Natural killer cell (primary cell): ENCODE measurements at regions not wholly inside any gene's neighbourhood (a gene's known extent, or its start where the extent isn't known, plus 50 kb on each side); places are given as distances from the start of the nearest gene placed in this dataset.

ENCODE experiments used
- ATAC-seq, 3 donors: fragments of 150-1000 bp in 2 of 3; fragments of 200-7000 bp in 1 of 3; cut with Tn5 transposase; 1 replicate in 1 of 3; 2 replicates in 2 of 3; pipeline ENCODE4 v1.10.0; 2021; ENCODE audit warnings: mild to moderate bottlenecking in 2 of 3, moderate library complexity in 2 of 3
- DNase-seq, 2 donors: peaks; one replicate each; pipeline versions ENCODE4 v3.0.0 to v3.0.0-alpha.2; 2013 to 2021; ENCODE audit warnings: mixed read lengths in 1 of 2
- H3K27ac ChIP-seq: one replicate; pipeline ENCODE4 v1.5.1; 2013; ENCODE audit warnings: mild to moderate bottlenecking, low read length
- H3K27me3 ChIP-seq: one replicate; pipeline ENCODE4 v1.6.1; 2013; ENCODE audit warnings: low read length; ENCODE audit not compliant: control insufficient read depth, insufficient read depth
- H3K36me3 ChIP-seq: one replicate; pipeline ENCODE4 v1.6.1; 2013; ENCODE audit warnings: low read length; ENCODE audit not compliant: control insufficient read depth, insufficient read depth
- H3K4me1 ChIP-seq: one replicate; pipeline ENCODE4 v1.6.1; 2013; ENCODE audit warnings: low read length; ENCODE audit not compliant: control insufficient read depth, insufficient read depth
- H3K4me3 ChIP-seq: one replicate; pipeline ENCODE4 v1.5.1; 2013; ENCODE audit warnings: low read length
- H3K9me3 ChIP-seq: one replicate; pipeline ENCODE4 v1.6.1; 2013; ENCODE audit warnings: low read length; ENCODE audit not compliant: control insufficient read depth, insufficient read depth
- H3K27ac Mint-ChIP-seq, 2 donors: one replicate each; pipeline ENCODE4 v1.8.0; 2022; ENCODE audit warnings: mild to moderate bottlenecking in 2 of 2, mixed read lengths in 2 of 2, moderate library complexity in 1 of 2
- H3K27me3 Mint-ChIP-seq, 2 donors: one replicate each; pipeline ENCODE4 v1.8.0; 2022; ENCODE audit warnings: low read depth in 2 of 2, mixed read lengths in 2 of 2
- H3K36me3 Mint-ChIP-seq: one replicate; pipeline ENCODE4 v1.8.0; 2022; ENCODE audit warnings: mixed read lengths
- H3K4me1 Mint-ChIP-seq, 2 donors: one replicate each; pipeline ENCODE4 v1.8.0; 2022; ENCODE audit warnings: mixed read lengths in 2 of 2
- H3K4me3 Mint-ChIP-seq: one replicate; pipeline ENCODE4 v1.8.0; 2022; ENCODE audit warnings: mild to moderate bottlenecking, moderate library complexity, mixed read lengths
- H3K9me3 Mint-ChIP-seq, 2 donors: one replicate each; pipeline ENCODE4 v1.8.0; 2022; ENCODE audit warnings: mixed read lengths in 2 of 2
- CTCF ChIP-seq: fragments of 200-600 bp; IDR thresholded peaks from one replicate; pipeline ENCODE4 v1.8.0; 2022; ENCODE audit warnings: antibody characterized with exemption
- WGBS: methylation state at CpG from one replicate; pipeline ENCODE4 v1.1.7; 2013; ENCODE audit warnings: missing lambda C conversion rate; ENCODE audit not compliant: insufficient coverage; 5-methylcytosine and 5-hydroxymethylcytosine counted together
- intact Hi-C: fragments of 100-400 bp; cut with micrococcal nuclease; formaldehyde crosslinking; loops from one replicate; pipeline ENCODE4 v1.14.2; 2022

DNA sequence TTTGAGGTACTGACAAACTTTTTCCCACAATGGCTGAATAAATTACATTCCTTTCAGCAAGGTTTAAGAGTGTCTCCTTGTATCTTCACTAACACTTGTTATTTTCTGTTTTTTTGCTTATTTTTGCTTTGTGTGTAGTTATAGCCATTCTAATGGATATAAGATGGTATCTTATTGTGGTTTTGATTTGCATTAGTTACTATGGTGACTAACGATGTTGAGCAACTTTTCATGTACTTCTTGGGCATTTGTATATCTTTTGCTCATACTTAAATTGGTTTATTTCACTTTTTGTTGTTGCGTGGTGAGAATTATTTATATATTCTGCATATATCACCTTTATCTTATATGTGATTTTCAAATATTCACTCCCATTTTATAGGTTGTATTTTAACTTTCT is 79.9 kb upstream of the FSIP2 start:
- ATAC-seq (no peak), DNase-seq (no peak)
- no peaks in the 10 kb centered on the region for H3K4me1 Mint-ChIP-seq
- no peak overlapping the region for H3K27ac Mint-ChIP-seq
- peaks cover 0 to 9% of the 10 kb centered on the region in 2 donors for H3K9me3 Mint-ChIP-seq
- intact Hi-C loops: no loop called here
- Histone ChIP-seq H3K27ac (no peak overlapping the region), H3K27me3 (no peaks in the 10 kb centered on the region), H3K9me3 (no peaks in the 10 kb centered on the region), H3K4me1 (no peaks in the 10 kb centered on the region), H3K36me3 (no peaks in the 10 kb centered on the region), H3K4me3 (no peak overlapping the region)
- no peaks in the 10 kb centered on the region for H3K36me3 Mint-ChIP-seq
- 57% methylated on average over 1 of the region's 2 CpGs for WGBS
- no peaks in the 10 kb centered on the region for H3K27me3 Mint-ChIP-seq
- no peak for TF ChIP-seq CTCF
- H3K4me3 Mint-ChIP-seq: no peak overlapping the region

DNA sequence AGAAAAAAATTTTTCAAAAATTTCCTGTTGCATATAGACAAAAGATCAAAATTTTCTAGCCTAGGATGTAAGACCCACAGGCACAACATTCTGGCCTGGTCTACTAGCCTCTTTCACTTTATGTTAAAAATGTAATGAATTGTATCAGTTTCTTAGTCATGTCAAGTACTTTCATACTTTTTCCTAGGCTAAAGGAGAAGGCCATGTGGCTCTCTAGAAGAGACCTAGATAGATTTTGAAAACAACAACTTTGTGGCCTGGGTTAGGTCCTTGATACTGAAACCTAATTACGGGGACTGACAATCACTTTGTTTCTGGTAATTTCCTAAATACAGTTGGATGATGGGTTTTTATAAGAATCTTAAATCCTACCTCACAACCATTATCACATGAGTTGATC is 74.8 kb upstream of the FSIP2 start:
- H3K9me3 Mint-ChIP-seq: peaks cover 3 to 14% of the 10 kb centered on the region in 2 donors
- Histone ChIP-seq H3K9me3 (no peaks in the 10 kb centered on the region), H3K4me1 (no peaks in the 10 kb centered on the region), H3K36me3 (no peaks in the 10 kb centered on the region), H3K27me3 (no peaks in the 10 kb centered on the region), H3K27ac (no peak overlapping the region), H3K4me3 (no peak overlapping the region)
- intact Hi-C loops: no loop called here
- no peaks in the 10 kb centered on the region for H3K36me3 Mint-ChIP-seq
- no peaks in the 10 kb centered on the region for H3K27me3 Mint-ChIP-seq
- H3K4me3 Mint-ChIP-seq: no peak overlapping the region
- 100% methylated on average over 1 of the region's 1 CpG for WGBS
- DNase-seq: no peak
- no peak for TF ChIP-seq CTCF
- no peaks in the 10 kb centered on the region for H3K4me1 Mint-ChIP-seq
- ATAC-seq: no peak
- H3K27ac Mint-ChIP-seq: no peak overlapping the region

DNA sequence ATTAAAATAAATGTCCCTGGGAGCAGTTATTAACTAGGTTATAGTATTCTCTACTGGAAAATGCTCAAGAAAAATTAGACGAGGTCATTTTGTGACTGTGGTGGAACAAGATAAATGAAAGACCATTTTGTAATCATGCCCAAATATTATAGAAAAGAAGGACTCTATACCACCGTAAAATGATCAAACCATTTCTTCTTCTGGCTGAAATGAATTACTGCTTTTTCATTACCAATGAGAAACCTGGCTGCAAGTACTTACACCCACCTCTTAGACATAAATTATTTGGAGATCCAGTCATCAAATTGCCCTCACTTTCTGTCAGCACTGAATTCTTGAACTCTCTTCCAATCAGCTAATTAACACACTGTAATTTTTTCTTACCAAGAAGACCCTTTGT is 74.2 kb upstream of the FSIP2 start:
- no peak for TF ChIP-seq CTCF
- Histone ChIP-seq H3K9me3 (no peaks in the 10 kb centered on the region), H3K36me3 (no peaks in the 10 kb centered on the region), H3K4me3 (no peak overlapping the region), H3K27ac (no peak overlapping the region), H3K4me1 (no peaks in the 10 kb centered on the region), H3K27me3 (no peaks in the 10 kb centered on the region)
- 100% methylated on average over 1 of the region's 2 CpGs for WGBS
- ATAC-seq (no peak), DNase-seq (no peak)
- Mint-ChIP-seq H3K36me3 (no peaks in the 10 kb centered on the region), H3K4me1 (no peaks in the 10 kb centered on the region), H3K9me3 (peaks cover 5 to 14% of the 10 kb centered on the region in 2 donors), H3K27me3 (no peaks in the 10 kb centered on the region), H3K4me3 (no peak overlapping the region), H3K27ac (no peak overlapping the region)
- intact Hi-C loops: no loop called here

DNA sequence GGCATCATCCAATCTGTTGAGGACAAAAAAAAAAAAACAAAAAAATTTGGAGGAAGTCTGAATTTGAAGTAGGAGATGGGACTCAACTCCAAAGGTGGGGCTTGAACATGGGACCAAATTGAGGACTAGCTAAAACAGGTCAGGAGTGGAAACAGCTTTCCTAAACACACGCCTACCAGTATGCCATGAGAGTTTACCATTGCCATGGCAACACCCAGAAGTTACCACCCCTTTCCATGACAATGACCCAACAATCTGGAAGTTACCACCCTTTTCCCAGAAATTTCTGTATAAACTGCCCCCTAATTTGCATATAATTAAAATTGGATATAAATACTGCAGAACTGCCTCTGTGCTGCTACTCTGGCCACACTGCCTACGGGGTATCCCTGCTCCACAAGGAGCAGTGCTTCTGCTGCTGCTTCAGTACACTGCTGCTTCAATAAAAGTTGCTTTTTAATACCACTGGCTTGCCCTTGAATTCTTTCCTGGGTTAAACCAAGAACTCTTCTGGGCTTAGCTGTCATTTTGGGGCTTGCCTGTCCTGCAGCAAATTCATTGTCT is 73.3 kb upstream of the FSIP2 start:
- no peak for DNase-seq
- no peaks in the 10 kb centered on the region for H3K36me3 Mint-ChIP-seq
- Histone ChIP-seq H3K36me3 (no peaks in the 10 kb centered on the region), H3K27me3 (no peaks in the 10 kb centered on the region), H3K9me3 (no peaks in the 10 kb centered on the region), H3K4me3 (no peak overlapping the region), H3K4me1 (no peaks in the 10 kb centered on the region), H3K27ac (no peak overlapping the region)
- H3K4me3 Mint-ChIP-seq: no peak overlapping the region
- H3K9me3 Mint-ChIP-seq: peaks cover 9 to 13% of the 10 kb centered on the region in 2 donors
- H3K27me3 Mint-ChIP-seq: no peaks in the 10 kb centered on the region
- no peak for ATAC-seq
- no peak for TF ChIP-seq CTCF
- no peaks in the 10 kb centered on the region for H3K4me1 Mint-ChIP-seq
- intact Hi-C loops: no loop called here
- H3K27ac Mint-ChIP-seq: no peak overlapping the region
- 77% methylated on average over 2 of the region's 2 CpGs for WGBS
